ENCODE measurements at regions not wholly inside any gene's neighbourhood (a gene's known extent, or its start where the extent isn't known, plus 50 kb on each side); places are given as distances from the start of the nearest gene placed in this dataset.

GRCh38 chr9:28824432-28824963 is 1251.2 kb upstream of the C9orf72 start:
- no peaks in the 10 kb centered on the region for H3K4me1 ChIP-seq
- H3K9me3 ChIP-seq: no peaks in the 10 kb centered on the region
- H3K4me3 ChIP-seq: no peak overlapping the region
- WGBS, 2 donors: 67 to 73% methylated on average over 1 of the region's 1 CpG
- no peak overlapping the region for H3K27ac ChIP-seq
- H3K36me3 ChIP-seq (ENCODE audit: low read depth, missing control alignments): no peaks in the 10 kb centered on the region
- no peaks in the 10 kb centered on the region for H3K27me3 ChIP-seq
- TF ChIP-seq, protein P1, sequence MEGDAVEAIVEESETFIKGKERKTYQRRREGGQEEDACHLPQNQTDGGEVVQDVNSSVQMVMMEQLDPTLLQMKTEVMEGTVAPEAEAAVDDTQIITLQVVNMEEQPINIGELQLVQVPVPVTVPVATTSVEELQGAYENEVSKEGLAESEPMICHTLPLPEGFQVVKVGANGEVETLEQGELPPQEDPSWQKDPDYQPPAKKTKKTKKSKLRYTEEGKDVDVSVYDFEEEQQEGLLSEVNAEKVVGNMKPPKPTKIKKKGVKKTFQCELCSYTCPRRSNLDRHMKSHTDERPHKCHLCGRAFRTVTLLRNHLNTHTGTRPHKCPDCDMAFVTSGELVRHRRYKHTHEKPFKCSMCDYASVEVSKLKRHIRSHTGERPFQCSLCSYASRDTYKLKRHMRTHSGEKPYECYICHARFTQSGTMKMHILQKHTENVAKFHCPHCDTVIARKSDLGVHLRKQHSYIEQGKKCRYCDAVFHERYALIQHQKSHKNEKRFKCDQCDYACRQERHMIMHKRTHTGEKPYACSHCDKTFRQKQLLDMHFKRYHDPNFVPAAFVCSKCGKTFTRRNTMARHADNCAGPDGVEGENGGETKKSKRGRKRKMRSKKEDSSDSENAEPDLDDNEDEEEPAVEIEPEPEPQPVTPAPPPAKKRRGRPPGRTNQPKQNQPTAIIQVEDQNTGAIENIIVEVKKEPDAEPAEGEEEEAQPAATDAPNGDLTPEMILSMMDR (IDR thresholded peaks at IDR 0.05): no peak
- no peak for TF ChIP-seq POLR2A (IDR thresholded peaks at IDR 0.05)
- intact Hi-C loops (cut with DNase I; ENCODE audit: low total_unique reads): no loop called here
- DNase-seq: no peak

- intact Hi-C loops (cut with DNase I; ENCODE audit: low total_unique reads): no loop called here
- Histone ChIP-seq H3K9me3 (no peaks in the 10 kb centered on the region), H3K27me3 (no peaks in the 10 kb centered on the region), H3K4me3 (no peak overlapping the region), H3K27ac (no peak overlapping the region), H3K4me1 (no peaks in the 10 kb centered on the region), H3K36me3 (ENCODE audit: low read depth, missing control alignments) (no peaks in the 10 kb centered on the region)
- 76 to 81% methylated on average over 3 of the region's 3 CpGs for WGBS, 2 donors
- TF ChIP-seq POLR2A (IDR thresholded peaks at IDR 0.05): no peak
- TF ChIP-seq, protein P1 (IDR thresholded peaks at IDR 0.05): no peak
- DNase-seq: no peak
Observed at GRCh38 chr9:28832168-28832770, 1259.0 kb upstream of the C9orf72 start.

GRCh38 chr9:28834156-28834555 is 1260.9 kb upstream of the C9orf72 start:
- no peaks in the 10 kb centered on the region for H3K9me3 ChIP-seq
- H3K27ac ChIP-seq: no peak overlapping the region
- DNase-seq: no peak
- intact Hi-C loops (cut with DNase I; ENCODE audit: low total_unique reads): no loop called here
- H3K36me3 ChIP-seq (ENCODE audit: low read depth, missing control alignments): no peaks in the 10 kb centered on the region
- no peaks in the 10 kb centered on the region for H3K27me3 ChIP-seq
- WGBS, 2 donors: 89 to 95% methylated on average over 1 of the region's 1 CpG
- TF ChIP-seq, protein P1 (IDR thresholded peaks at IDR 0.05): no peak
- TF ChIP-seq POLR2A (IDR thresholded peaks at IDR 0.05): no peak
- no peak overlapping the region for H3K4me3 ChIP-seq
- H3K4me1 ChIP-seq: no peaks in the 10 kb centered on the region

DNA sequence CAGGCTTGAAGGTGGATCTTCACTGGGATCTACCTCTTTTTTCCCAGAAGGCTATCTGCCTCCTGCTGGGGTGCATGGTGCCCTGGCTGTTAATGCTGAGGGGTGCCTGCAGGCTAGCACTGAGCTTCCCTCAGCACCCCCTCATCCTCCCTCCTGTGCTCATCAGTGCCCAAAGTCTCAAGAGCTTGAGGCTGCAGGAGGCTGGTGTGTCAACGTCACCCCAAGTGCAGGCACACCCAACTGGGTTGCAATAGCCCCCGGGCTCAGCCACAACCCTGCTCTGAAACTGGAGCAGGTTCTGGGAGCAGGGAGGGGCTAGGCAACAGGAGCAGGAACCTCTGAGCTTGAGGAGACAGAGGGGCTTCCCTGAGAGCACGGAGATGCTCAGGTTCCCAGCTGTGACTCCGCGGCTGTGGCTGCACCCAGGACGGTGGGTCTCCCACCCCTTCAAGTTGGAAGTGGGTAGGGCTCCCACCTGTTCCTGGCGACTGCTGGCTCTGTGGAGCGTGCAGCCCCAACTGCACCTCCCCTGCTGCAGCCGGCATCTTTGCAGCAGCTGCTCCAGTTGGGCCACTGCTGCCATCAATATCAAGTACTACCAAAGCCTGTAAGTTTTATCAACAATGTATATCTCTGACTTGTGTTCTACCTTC is 1266.6 kb upstream of the C9orf72 start:
- no peak for TF ChIP-seq POLR2A (IDR thresholded peaks at IDR 0.05)
- TF ChIP-seq, protein P1 (IDR thresholded peaks at IDR 0.05): no peak
- WGBS, 2 donors: 86 to 96% methylated on average over 5 to 9 of the region's 9 CpGs
- Histone ChIP-seq H3K27ac (no peak overlapping the region), H3K4me1 (no peaks in the 10 kb centered on the region), H3K27me3 (no peaks in the 10 kb centered on the region), H3K36me3 (ENCODE audit: low read depth, missing control alignments) (no peaks in the 10 kb centered on the region), H3K9me3 (no peaks in the 10 kb centered on the region), H3K4me3 (no peak overlapping the region)
- DNase-seq: no peak
- intact Hi-C loops (cut with DNase I; ENCODE audit: low total_unique reads): no loop called here

Data from testis (tissue), 2 donors.